ENCODE measurements at regions not wholly inside any gene's neighbourhood (a gene's known extent, or its start where the extent isn't known, plus 50 kb on each side); places are given as distances from the start of the nearest gene placed in this dataset.

DNA sequence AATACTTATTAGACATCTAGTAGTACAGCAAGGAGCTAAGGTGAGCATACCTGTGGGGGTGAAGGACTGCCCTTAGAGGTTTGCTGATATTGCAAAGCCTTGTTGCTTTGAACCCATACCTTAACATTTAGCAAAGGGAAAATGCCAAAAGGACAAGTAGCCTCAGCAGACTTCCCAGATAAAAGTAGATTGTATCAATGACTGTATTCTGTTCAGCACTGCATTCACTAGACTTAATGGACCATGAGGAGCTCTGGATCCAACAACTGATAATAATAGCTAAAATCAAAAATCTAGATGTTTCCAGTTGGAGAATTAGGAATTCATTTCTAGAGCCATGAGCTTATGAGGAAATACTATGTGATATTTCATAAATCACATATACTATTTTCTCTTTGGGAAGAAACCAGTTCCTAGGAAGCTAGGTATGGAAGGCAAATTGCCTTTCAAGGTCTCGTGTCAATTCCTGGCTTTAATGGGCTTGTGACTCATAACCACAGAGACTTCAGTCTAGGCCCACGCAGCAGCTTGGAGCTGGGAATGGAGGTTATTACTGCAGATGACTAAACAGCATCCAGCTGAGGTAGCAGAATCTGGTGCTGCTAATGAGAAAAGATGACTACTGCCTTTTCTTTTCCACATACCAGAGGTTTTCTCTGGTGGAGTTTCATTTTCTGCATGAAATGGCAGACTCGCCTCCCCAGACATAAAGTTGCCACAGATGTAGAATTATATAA, 191.2 kb upstream of the NABP1 start:
- no peaks in the 10 kb centered on the region for H3K36me3 ChIP-seq (ENCODE audit: control insufficient read depth in 2 of 2, extremely low read depth in 1 of 2, insufficient read depth in 2 of 2, low read length in 2 of 2)
- H3K9me1 ChIP-seq (replicated peaks; ENCODE audit: control insufficient read depth, extremely low read depth, insufficient read depth, low read length): no peaks in the 10 kb centered on the region
- H4K20me1 ChIP-seq (replicated peaks; ENCODE audit: control insufficient read depth, extremely low read depth, insufficient read depth, low read length): no peaks in the 10 kb centered on the region
- no peak overlapping the region for H2AFZ ChIP-seq (ENCODE audit: low read depth, low read length)
- CTCF ChIA-PET: interaction anchor here (0.9 to 1.6 kb wide), 5 partner anchors 8 to 322 kb away, joined by 3 to 4 read pairs (median 3); no protein-coding TSS in a partner anchor
- H3K4me3 ChIP-seq (replicated peaks in 1 of 3; ENCODE audit: insufficient read depth in 1 of 3, low read depth in 1 of 3, low read length in 3 of 3): no peak overlapping the region
- H3K27ac ChIP-seq (ENCODE audit: insufficient read depth, low read depth, low read length): no peak overlapping the region
- intact Hi-C loops (cut with micrococcal nuclease): no loop called here
- FAIRE-seq (peak; percentile 37), DNase-seq (ENCODE audit: low read depth, low spot score) (no peak)
- POLR2A ChIA-PET: no interaction called here
- peaks cover 0 to 7% of the 10 kb centered on the region in 2 experiments for H3K27me3 ChIP-seq (ENCODE audit: control insufficient read depth in 2 of 2, insufficient read depth in 2 of 2, low read length in 2 of 2)
- H3K4me1 ChIP-seq (ENCODE audit: control insufficient read depth, extremely low read depth, insufficient read depth, low read length): no peaks in the 10 kb centered on the region
- no peak overlapping the region for H3K4me2 ChIP-seq (ENCODE audit: insufficient read depth, low read length)
- no TSS peak for BruUV-seq (replicated peaks)
- dilution Hi-C loops (cut with MboI; ENCODE audit: extremely low pct_ligation_motif_present, low sequenced_read_pairs): no loop called here
- no peak overlapping the region for H3K9ac ChIP-seq (replicated peaks; ENCODE audit: extremely low read depth, insufficient read depth, low read length)
- H3K9me3 ChIP-seq (replicated peaks; ENCODE audit: control insufficient read depth, insufficient read depth, low read length): no peaks in the 10 kb centered on the region
- TF ChIP-seq EZH2 (IDR thresholded peaks at IDR 0.05; ENCODE audit: borderline replicate concordance, low read depth, low read length, severe bottlenecking): no peak
- TF ChIP-seq, protein P1, sequence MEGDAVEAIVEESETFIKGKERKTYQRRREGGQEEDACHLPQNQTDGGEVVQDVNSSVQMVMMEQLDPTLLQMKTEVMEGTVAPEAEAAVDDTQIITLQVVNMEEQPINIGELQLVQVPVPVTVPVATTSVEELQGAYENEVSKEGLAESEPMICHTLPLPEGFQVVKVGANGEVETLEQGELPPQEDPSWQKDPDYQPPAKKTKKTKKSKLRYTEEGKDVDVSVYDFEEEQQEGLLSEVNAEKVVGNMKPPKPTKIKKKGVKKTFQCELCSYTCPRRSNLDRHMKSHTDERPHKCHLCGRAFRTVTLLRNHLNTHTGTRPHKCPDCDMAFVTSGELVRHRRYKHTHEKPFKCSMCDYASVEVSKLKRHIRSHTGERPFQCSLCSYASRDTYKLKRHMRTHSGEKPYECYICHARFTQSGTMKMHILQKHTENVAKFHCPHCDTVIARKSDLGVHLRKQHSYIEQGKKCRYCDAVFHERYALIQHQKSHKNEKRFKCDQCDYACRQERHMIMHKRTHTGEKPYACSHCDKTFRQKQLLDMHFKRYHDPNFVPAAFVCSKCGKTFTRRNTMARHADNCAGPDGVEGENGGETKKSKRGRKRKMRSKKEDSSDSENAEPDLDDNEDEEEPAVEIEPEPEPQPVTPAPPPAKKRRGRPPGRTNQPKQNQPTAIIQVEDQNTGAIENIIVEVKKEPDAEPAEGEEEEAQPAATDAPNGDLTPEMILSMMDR (IDR thresholded peaks at IDR 0.05; ENCODE audit: extremely low read depth in 1 of 2, insufficient read depth in 1 of 2, low read depth in 1 of 2, low read length in 2 of 2): no peak
- no peak for TF ChIP-seq JUN (IDR thresholded peaks at IDR 0.05; ENCODE audit: borderline replicate concordance, insufficient read depth, insufficient read length, low read depth)
- no peak for TF ChIP-seq POLR2A (IDR thresholded peaks at IDR 0.05; ENCODE audit: low read depth, low read length)
- TF ChIP-seq, protein P2, sequence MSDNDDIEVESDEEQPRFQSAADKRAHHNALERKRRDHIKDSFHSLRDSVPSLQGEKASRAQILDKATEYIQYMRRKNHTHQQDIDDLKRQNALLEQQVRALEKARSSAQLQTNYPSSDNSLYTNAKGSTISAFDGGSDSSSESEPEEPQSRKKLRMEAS (IDR thresholded peaks at IDR 0.05; ENCODE audit: insufficient read depth, insufficient read length): no peak
- no peak for TF ChIP-seq MYC (IDR thresholded peaks at IDR 0.05; ENCODE audit: low read depth, low read length)
- TF ChIP-seq GATA2 (IDR thresholded peaks at IDR 0.05; ENCODE audit: insufficient read depth, insufficient read length, low read depth, low read length): no peak
- TF ChIP-seq POLR2AphosphoS5 (IDR thresholded peaks at IDR 0.05; ENCODE audit: insufficient read depth, low read depth, low read length): no peak
- no peak for TF ChIP-seq FOS (IDR thresholded peaks at IDR 0.05; ENCODE audit: borderline replicate concordance, insufficient read depth, low read length)
- no peaks in the 10 kb centered on the region for H3K79me2 ChIP-seq (ENCODE audit: control insufficient read depth, insufficient read depth, low read length)

All from endothelial cell of umbilical vein (primary cell).